Activated CD8-positive, alpha-beta T cell treated with anti-CD3 and anti-CD28 coated beads for 36 hours (primary cell): ENCODE measurements at regions not wholly inside any gene's neighbourhood (a gene's known extent, or its start where the extent isn't known, plus 50 kb on each side); places are given as distances from the start of the nearest gene placed in this dataset.

Experiments
- ATAC-seq: fragments of 200-7000 bp; cut with Tn5 transposase; one replicate; pipeline ENCODE4 v1.10.0; 2021; ENCODE audit warnings: mild to moderate bottlenecking, moderate library complexity
- CTCF ChIA-PET: fragments of 350-600 bp; sonication (Branson Sonifier 250); formaldehyde crosslinking; loops from one replicate; lab custom pipeline; 2021; ENCODE audit warnings: antibody characterized with exemption; lab: Charles Lee
- POLR2A ChIA-PET: fragments of 350-600 bp; sonication (Branson Sonifier 250); formaldehyde crosslinking; loops from one replicate; lab custom pipeline; 2021; ENCODE audit warnings: antibody characterized with exemption; lab: Charles Lee
- DNase-seq: peaks from one replicate; pipeline ENCODE4 v3.0.0-alpha.2; 2020
- H3K27ac Mint-ChIP-seq: one replicate; pipeline ENCODE4 v1.8.0; 2021; ENCODE audit warnings: mild to moderate bottlenecking, mixed read lengths
- H3K27me3 Mint-ChIP-seq: one replicate; pipeline ENCODE4 v1.8.0; 2021; ENCODE audit warnings: mixed read lengths
- H3K36me3 Mint-ChIP-seq: one replicate; pipeline ENCODE4 v1.8.0; 2021; ENCODE audit warnings: low read depth, mixed read lengths
- H3K4me1 Mint-ChIP-seq: one replicate; pipeline ENCODE4 v1.8.0; 2021; ENCODE audit warnings: low read depth, mixed read lengths
- H3K4me3 Mint-ChIP-seq: one replicate; pipeline ENCODE4 v1.8.0; 2021; ENCODE audit warnings: mild to moderate bottlenecking, moderate library complexity, mixed read lengths
- H3K9me3 Mint-ChIP-seq: one replicate; pipeline ENCODE4 v1.8.0; 2021; ENCODE audit warnings: mixed read lengths
- intact Hi-C: fragments of 100-400 bp; cut with micrococcal nuclease; formaldehyde crosslinking; loops from one replicate; pipeline ENCODE4 v1.10.0; 2022
- TF ChIP-seq, protein P1 (sequence below): fragments of 200-600 bp; IDR thresholded peaks from one replicate; pipeline ENCODE4 v1.8.0; 2022; ENCODE audit warnings: antibody characterized with exemption, mild to moderate bottlenecking

DNA sequence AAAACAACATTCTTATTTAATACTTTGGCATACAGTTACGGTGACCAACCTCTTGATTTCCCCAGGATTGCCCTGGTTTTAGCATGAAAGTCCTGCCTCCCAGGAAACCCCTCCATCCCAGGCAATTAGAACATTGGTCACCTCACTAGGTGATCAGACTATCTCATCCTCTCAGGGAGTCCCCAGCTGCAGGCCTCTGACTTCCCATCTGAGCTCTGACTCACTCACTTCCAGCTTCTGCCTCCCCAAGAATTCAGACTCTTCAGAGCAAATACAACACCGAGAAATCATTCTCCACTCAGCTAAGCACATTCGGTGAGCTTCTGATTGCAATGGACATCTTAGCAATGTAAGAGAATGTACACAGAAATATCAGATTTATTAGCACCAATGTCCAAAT lies 92.4 kb upstream of the HES1 start:
- Mint-ChIP-seq H3K27me3 (peaks cover 5% of the 10 kb centered on the region), H3K36me3 (no peaks in the 10 kb centered on the region), H3K4me3 (no peak overlapping the region), H3K27ac (no peak overlapping the region), H3K9me3 (no peaks in the 10 kb centered on the region), H3K4me1 (no peaks in the 10 kb centered on the region)
- CTCF ChIA-PET, result interaction anchor here (2.1 kb wide), 1 partner anchor 273 kb away, joined by 4 read pairs; no protein-coding TSS in a partner anchor
- ATAC-seq, result no peak
- TF ChIP-seq, protein P1, sequence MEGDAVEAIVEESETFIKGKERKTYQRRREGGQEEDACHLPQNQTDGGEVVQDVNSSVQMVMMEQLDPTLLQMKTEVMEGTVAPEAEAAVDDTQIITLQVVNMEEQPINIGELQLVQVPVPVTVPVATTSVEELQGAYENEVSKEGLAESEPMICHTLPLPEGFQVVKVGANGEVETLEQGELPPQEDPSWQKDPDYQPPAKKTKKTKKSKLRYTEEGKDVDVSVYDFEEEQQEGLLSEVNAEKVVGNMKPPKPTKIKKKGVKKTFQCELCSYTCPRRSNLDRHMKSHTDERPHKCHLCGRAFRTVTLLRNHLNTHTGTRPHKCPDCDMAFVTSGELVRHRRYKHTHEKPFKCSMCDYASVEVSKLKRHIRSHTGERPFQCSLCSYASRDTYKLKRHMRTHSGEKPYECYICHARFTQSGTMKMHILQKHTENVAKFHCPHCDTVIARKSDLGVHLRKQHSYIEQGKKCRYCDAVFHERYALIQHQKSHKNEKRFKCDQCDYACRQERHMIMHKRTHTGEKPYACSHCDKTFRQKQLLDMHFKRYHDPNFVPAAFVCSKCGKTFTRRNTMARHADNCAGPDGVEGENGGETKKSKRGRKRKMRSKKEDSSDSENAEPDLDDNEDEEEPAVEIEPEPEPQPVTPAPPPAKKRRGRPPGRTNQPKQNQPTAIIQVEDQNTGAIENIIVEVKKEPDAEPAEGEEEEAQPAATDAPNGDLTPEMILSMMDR, result no peak
- intact Hi-C loops, result no loop called here
- DNase-seq, result no peak
- POLR2A ChIA-PET, result no interaction called here

DNA sequence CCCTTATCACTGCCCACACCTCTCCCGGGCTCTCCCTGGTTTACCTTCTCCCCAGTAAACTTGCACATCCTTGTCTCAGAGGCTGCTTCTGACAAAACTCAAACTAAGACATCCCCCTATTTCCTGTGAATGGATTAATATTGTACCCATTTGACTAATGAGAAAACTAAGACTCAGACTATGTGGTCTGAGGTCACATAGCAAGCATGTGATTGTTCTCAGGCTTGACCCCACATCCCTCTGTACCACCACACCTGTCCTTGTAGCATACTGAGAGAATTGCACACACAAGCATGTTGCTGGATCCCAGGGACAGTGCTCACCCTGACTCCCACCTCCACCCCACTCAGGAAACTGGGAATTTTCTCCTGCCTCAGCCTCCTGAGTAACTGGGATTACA lies 90.7 kb upstream of the HES1 start:
- Mint-ChIP-seq H3K4me3 (no peak overlapping the region), H3K4me1 (no peaks in the 10 kb centered on the region), H3K27ac (no peak overlapping the region), H3K9me3 (peaks cover 2% of the 10 kb centered on the region), H3K27me3 (peaks cover 5% of the 10 kb centered on the region), H3K36me3 (no peaks in the 10 kb centered on the region)
- POLR2A ChIA-PET, result no interaction called here
- ATAC-seq (no peak), DNase-seq (no peak)
- CTCF ChIA-PET, result interaction anchor here (1.3 kb wide), 1 partner anchor 266 kb away, joined by 3 read pairs; no protein-coding TSS in a partner anchor
- TF ChIP-seq, protein P1, result no peak
- intact Hi-C loops, result no loop called here

DNA sequence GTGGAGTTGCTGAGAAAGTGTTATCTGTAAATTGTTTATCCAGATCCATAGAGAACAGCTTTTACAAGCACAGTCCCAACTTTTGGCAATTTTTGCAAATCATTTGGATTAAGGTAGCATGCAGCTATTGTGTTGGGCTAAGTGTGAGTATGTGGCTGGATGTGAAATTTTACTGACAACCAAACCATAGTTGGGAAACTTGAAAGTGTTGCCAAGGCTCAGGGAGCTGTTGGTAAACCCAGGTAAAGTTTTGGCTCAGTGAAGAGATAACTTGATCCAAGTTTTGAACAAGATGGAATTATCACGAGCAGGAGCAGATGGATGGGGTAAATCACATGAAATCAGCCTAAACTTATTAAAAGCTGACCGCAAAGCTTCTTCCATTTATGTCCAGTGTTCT lies 90.0 kb upstream of the HES1 start:
- Mint-ChIP-seq H3K27me3 (peaks cover 2% of the 10 kb centered on the region), H3K27ac (no peak overlapping the region), H3K9me3 (peaks cover 9% of the 10 kb centered on the region), H3K4me1 (no peaks in the 10 kb centered on the region), H3K36me3 (peaks cover 2% of the 10 kb centered on the region), H3K4me3 (no peak overlapping the region)
- DNase-seq (no peak), ATAC-seq (no peak)
- CTCF ChIA-PET, result interaction anchor here (1.3 kb wide), 1 partner anchor 266 kb away, joined by 3 read pairs; no protein-coding TSS in a partner anchor
- TF ChIP-seq, protein P1, result no peak
- POLR2A ChIA-PET, result interaction anchor here (1.0 kb wide), 1 partner anchor 74 kb away, joined by 3 read pairs; no protein-coding TSS in a partner anchor
- intact Hi-C loops, result no loop called here

DNA sequence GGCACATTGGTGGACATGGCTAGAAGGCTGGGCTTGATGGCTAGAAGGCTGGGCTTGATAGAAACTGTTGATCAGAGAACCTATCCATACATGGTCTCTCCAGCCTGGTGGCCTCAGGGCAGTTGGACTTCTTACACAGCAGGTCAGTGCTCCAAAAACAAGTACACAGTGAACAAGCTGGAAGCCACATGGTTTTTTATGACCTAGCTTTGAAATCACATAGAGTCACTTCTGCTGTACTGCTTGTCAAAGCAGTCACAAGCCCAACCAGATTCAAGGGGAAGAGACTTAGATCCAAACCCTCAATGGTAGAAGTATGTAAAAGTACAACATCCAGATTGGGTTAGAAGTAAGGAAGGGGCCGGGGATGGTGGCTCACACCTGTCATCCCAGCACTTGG lies 89.4 kb upstream of the HES1 start:
- TF ChIP-seq, protein P1, result no peak
- H3K36me3 Mint-ChIP-seq, result peaks cover 3% of the 10 kb centered on the region
- intact Hi-C loops, result no loop called here
- peaks cover 13% of the 10 kb centered on the region for H3K9me3 Mint-ChIP-seq
- H3K27me3 Mint-ChIP-seq, result peaks cover 2% of the 10 kb centered on the region
- H3K4me3 Mint-ChIP-seq, result no peak overlapping the region
- no peak for DNase-seq
- H3K4me1 Mint-ChIP-seq, result no peaks in the 10 kb centered on the region
- ChIA-PET POLR2A (interaction anchor here (1.0 kb wide), 1 partner anchor 75 kb away, joined by 3 read pairs; no protein-coding TSS in a partner anchor), CTCF (interaction anchor here (1.3 kb wide), 1 partner anchor 267 kb away, joined by 3 read pairs; no protein-coding TSS in a partner anchor)
- ATAC-seq, result no peak
- no peak overlapping the region for H3K27ac Mint-ChIP-seq

DNA sequence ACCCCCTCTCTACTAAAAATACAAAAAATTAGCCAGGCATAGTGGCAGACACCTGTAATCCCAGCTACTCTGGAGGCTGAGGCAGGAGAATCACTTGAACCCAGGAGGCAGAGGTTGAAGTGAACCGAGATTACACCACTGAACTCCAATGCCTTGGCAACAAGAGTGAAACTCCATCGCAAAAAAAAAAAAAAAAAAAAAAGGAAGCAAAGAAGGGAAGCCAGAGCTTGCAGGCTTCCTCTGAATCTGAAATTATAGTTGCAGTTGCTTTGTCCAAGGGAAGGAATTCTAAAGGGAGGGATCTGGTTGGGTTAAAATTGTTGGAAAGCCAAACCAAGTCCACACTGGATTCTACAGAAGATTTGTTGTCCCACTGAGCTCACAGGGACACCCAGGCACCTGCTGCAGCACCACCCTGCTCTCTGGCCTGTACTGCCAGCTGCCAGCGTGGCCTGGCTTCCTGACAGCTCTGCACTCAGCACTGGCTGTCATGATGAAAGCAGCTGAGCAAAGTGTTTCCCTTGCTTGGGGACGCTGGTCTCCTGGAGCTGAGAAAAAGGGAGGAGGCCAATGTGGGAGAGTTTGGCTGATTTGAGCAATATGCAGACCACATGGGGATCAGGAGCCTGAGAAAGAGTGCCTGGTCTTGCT lies 88.8 kb upstream of the HES1 start:
- POLR2A ChIA-PET, result no interaction called here
- CTCF ChIA-PET, result no interaction called here
- intact Hi-C loops, result no loop called here
- Mint-ChIP-seq H3K36me3 (peaks cover 3% of the 10 kb centered on the region), H3K27me3 (peaks cover 2% of the 10 kb centered on the region), H3K27ac (no peak overlapping the region), H3K4me3 (no peak overlapping the region), H3K4me1 (no peaks in the 10 kb centered on the region), H3K9me3 (peaks cover 18% of the 10 kb centered on the region)
- ATAC-seq (no peak), DNase-seq (no peak)
- TF ChIP-seq, protein P1, result no peak
